Activated CD8-positive, alpha-beta memory T cell treated with anti-CD3 and anti-CD28 coated beads, Interleukin-2, amount 50 U/mL, for 24 hours (primary cell): ENCODE measurements at regions not wholly inside any gene's neighbourhood (a gene's known extent, or its start where the extent isn't known, plus 50 kb on each side); places are given as distances from the start of the nearest gene placed in this dataset.

Experiments
- DNase-seq: peaks from one replicate; pipeline ENCODE4 v3.0.0-alpha.2; 2020; ENCODE audit errors: extremely low read depth

GRCh38 chr13:110773480-110773879, 60.0 kb downstream of the ING1 start:
- DNase-seq = no peak

GRCh38 chr13:110774051-110774450, 60.6 kb downstream of the ING1 start:
- DNase-seq = no peak

GRCh38 chr13:110774490-110774889, 61.0 kb downstream of the ING1 start:
- no peak for DNase-seq

- DNase-seq = no peak
Observed at GRCh38 chr13:110775576-110775975, 62.1 kb downstream of the ING1 start.

- DNase-seq = no peak
Observed at GRCh38 chr13:110777251-110777820, 63.8 kb downstream of the ING1 start.

GRCh38 chr13:110779022-110779421, 65.5 kb downstream of the ING1 start:
- no peak for DNase-seq

GRCh38 chr13:110780422-110780821, 66.9 kb downstream of the ING1 start:
- no peak for DNase-seq

GRCh38 chr13:110782185-110782584, 68.7 kb downstream of the ING1 start:
- DNase-seq = no peak

GRCh38 chr13:110784704-110785103, 71.2 kb downstream of the ING1 start:
- DNase-seq = no peak

- DNase-seq = no peak
Observed at GRCh38 chr13:110788778-110789177, 75.3 kb downstream of the ING1 start.

GRCh38 chr13:110789871-110790270, 76.4 kb downstream of the ING1 start:
- DNase-seq = no peak

GRCh38 chr13:110790371-110790770, 76.9 kb downstream of the ING1 start:
- no peak for DNase-seq

GRCh38 chr13:110794209-110794608, 80.7 kb downstream of the ING1 start:
- no peak for DNase-seq

GRCh38 chr13:110797230-110797877, 83.9 kb downstream of the ING1 start:
- DNase-seq = no peak

- DNase-seq = no peak
Observed at GRCh38 chr13:110798081-110798994, 84.8 kb downstream of the ING1 start.

- no peak for DNase-seq
Observed at GRCh38 chr13:110799246-110800236, 86.0 kb downstream of the ING1 start.

- no peak for DNase-seq
Observed at GRCh38 chr13:110801044-110801443, 87.5 kb downstream of the ING1 start.

- DNase-seq = no peak
Observed at GRCh38 chr13:110802260-110802659, 88.8 kb downstream of the ING1 start.

GRCh38 chr13:110806636-110807035, 93.1 kb downstream of the ING1 start:
- no peak for DNase-seq

GRCh38 chr13:110807546-110807945, 94.0 kb downstream of the ING1 start:
- DNase-seq = no peak

GRCh38 chr13:110808138-110808537, 94.6 kb downstream of the ING1 start:
- DNase-seq = no peak
